GM13977 (cell line): ENCODE measurements at regions not wholly inside any gene's neighbourhood (a gene's known extent, or its start where the extent isn't known, plus 50 kb on each side); places are given as distances from the start of the nearest gene placed in this dataset.
"Not testable (repeated sequence)": the region's sequence is repeated elsewhere in the genome, so short reads cannot be mapped to it uniquely, and the experiment has no call there.

Source experiments
- DNase-seq: peaks from one replicate; pipeline ENCODE4 v3.0.0; 2012; ENCODE audit warnings: low spot score
- CTCF ChIP-seq: IDR thresholded peaks from 2 replicates; pipeline ENCODE4 v1.5.1; 2012; ENCODE audit warnings: mild to moderate bottlenecking, control low read depth; ENCODE audit not compliant: insufficient read depth; ENCODE audit errors: extremely low read depth, missing control alignments
- in situ Hi-C: fragments of 300-500 bp; cut with MboI; formaldehyde crosslinking; loops from one replicate; pipeline ENCODE4 v1.12.0; 2022; ENCODE audit warnings: low sequenced_read_pairs, low pct_unique_long_range_greater_than_20kb, mixed read lengths, inconsistent platforms; ENCODE audit not compliant: unreplicated experiment

GRCh38 chr13:31385540-31385939, 185.8 kb downstream of the B3GLCT start:
- TF ChIP-seq CTCF = no peak
- DNase-seq = no peak
- in situ Hi-C loops = no loop called here

GRCh38 chr13:31394506-31394905, 194.7 kb downstream of the B3GLCT start:
- in situ Hi-C loops = no loop called here
- no peak for TF ChIP-seq CTCF
- no peak for DNase-seq

GRCh38 chr13:31395090-31395489, 195.3 kb downstream of the B3GLCT start:
- DNase-seq = no peak
- in situ Hi-C loops = no loop called here
- TF ChIP-seq CTCF = no peak

GRCh38 chr13:31399690-31400089, 199.9 kb downstream of the B3GLCT start:
- in situ Hi-C loops = no loop called here
- no peak for TF ChIP-seq CTCF
- DNase-seq = no peak

- DNase-seq, in situ Hi-C loops: not testable (repeated sequence)
These were observed 203.9 kb downstream of the B3GLCT start for GRCh38 chr13:31403711-31404110.

- DNase-seq = no peak
- TF ChIP-seq CTCF = no peak
- in situ Hi-C loops = no loop called here
These were observed 209.2 kb downstream of the B3GLCT start for GRCh38 chr13:31408927-31409326.

- no peak for DNase-seq
- in situ Hi-C loops = no loop called here
- TF ChIP-seq CTCF = no peak
These were observed 210.0 kb downstream of the B3GLCT start for GRCh38 chr13:31409678-31410356.
